GM12864 (cell line): ENCODE measurements at regions not wholly inside any gene's neighbourhood (a gene's known extent, or its start where the extent isn't known, plus 50 kb on each side); places are given as distances from the start of the nearest gene placed in this dataset.

Experiments used
- DNase-seq: peaks from one replicate; pipeline ENCODE4 v3.0.0-alpha.2; 2011; ENCODE audit warnings: low read depth
- H3K4me3 ChIP-seq: 2 replicates; pipeline ENCODE4 v1.5.1; 2011; ENCODE audit warnings: mild to moderate bottlenecking, low read depth, low read length, control low read depth
- TF ChIP-seq, protein P1 (sequence below): IDR thresholded peaks from 2 replicates; pipeline ENCODE4 v1.5.1; 2011; ENCODE audit warnings: low read depth, mild to moderate bottlenecking, moderate library complexity, low read length, control low read depth, inconsistent platforms; ENCODE audit errors: missing control alignments

DNA sequence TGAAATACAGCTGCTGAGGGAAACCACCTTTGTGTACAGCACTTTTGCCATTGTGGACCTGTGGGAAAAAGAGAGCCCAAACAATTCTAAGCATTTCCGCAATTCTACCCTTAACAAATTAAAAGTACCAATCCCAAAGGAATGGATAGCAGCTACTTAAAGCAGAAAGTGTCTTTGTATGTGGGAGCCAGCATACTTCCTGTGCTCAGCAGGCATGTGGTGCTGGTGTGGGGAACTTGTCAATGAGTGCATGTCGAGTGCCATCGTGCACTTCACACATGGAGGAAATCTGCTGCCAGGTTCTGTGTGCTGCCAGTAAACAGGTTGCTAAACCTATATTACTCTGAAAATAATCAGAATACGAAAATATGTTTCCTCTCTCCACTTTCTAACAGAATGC is 399.0 kb downstream of the LRRC70 start:
- TF ChIP-seq, protein P1, sequence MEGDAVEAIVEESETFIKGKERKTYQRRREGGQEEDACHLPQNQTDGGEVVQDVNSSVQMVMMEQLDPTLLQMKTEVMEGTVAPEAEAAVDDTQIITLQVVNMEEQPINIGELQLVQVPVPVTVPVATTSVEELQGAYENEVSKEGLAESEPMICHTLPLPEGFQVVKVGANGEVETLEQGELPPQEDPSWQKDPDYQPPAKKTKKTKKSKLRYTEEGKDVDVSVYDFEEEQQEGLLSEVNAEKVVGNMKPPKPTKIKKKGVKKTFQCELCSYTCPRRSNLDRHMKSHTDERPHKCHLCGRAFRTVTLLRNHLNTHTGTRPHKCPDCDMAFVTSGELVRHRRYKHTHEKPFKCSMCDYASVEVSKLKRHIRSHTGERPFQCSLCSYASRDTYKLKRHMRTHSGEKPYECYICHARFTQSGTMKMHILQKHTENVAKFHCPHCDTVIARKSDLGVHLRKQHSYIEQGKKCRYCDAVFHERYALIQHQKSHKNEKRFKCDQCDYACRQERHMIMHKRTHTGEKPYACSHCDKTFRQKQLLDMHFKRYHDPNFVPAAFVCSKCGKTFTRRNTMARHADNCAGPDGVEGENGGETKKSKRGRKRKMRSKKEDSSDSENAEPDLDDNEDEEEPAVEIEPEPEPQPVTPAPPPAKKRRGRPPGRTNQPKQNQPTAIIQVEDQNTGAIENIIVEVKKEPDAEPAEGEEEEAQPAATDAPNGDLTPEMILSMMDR = no peak
- H3K4me3 ChIP-seq = no peak overlapping the region
- DNase-seq = no peak

DNA sequence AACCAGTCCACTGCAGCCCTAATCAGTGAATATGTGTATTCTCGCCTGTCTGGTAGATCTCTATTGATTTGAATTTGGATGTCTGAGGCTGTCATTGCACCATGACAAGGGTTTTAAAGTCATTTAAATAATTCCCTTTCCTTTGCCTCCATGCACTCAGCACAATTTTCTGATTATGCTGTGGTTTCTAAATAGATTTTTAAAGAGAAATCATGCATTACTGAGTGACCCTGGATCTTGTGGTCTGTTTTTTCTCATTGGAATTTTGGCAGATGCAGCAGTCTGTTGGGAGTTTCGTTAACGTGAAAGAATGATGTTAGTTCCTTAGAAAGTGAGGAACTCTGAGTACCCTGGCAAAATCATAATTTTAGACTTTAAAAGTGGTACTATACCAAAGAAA is 396.0 kb downstream of the LRRC70 start:
- DNase-seq = no peak
- TF ChIP-seq, protein P1 = no peak
- H3K4me3 ChIP-seq = no peak overlapping the region

DNA sequence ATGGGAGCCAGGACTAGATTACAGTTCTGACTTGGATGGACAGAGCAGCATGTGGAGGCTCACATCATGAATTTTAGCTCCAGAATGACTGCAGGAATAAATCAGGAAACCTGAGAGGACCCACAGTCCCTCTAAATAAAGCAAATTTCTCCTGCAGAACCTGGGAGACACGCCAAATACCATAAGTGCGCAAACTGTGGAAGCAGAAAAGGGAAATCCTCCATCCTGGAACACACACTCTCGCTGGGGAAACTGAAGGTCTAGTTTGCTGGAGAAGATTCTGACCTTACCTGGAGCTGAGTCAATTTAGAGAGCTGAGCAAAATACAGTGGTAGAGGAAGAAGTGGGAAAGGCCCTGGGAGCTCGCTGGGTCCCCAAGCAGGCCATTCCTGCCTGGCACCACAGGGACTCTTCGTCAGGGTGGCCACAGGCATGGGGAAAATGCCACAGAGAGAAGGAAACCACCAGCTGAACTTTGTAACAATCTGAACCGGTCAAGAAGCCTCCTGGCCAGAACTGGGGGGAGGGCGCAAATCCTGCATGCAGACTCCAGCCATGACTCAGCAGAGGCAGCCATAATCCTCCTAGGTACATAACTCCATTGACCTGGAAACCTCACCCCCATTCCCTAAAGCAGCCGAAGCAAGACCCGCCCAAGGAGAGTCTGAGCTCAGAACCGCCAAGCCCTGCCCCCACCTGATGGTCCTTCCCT is 390.9 kb downstream of the LRRC70 start:
- no peak for DNase-seq
- no peak overlapping the region for H3K4me3 ChIP-seq
- TF ChIP-seq, protein P1 = no peak

DNA sequence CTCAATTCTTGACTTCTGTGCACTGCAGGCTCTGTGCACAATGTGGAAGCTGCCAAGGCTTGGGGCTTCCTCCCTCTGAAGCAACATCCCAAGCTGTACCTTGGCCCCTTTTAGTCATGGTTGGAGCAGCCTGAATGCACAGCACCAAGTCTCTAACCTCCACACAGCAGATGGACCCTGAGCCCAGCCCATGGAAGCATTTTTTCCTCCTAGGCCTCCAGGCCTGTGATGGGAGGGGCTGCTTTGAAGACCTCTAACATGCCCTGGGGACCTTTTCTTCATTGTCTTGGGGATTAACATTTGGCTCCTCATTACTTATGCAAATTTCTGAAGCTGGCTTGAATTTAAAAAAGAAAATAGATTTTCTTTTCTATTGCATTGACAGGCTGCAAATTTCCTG is 385.8 kb downstream of the LRRC70 start:
- TF ChIP-seq, protein P1 = no peak
- DNase-seq = no peak
- no peak overlapping the region for H3K4me3 ChIP-seq

DNA sequence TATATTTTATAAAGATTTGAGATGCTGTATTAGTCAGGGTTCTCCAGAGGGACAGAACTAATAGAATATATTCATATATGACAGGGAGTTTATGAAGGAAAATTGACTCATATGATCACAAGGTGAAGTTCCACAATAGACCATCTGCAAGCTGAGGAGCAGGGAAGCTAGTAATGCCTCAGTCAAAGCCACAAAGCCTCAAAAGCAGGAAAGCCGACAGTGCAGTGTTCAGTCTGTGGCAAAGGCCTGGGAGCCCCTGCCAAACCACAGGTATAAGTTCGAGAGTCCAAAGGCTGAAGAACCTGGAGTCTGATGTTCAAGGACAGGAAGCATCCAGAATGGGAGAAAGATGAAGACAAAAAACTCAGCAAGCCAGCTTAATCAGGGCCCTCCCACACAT is 382.2 kb downstream of the LRRC70 start:
- TF ChIP-seq, protein P1 = no peak
- no peak for DNase-seq
- no peak overlapping the region for H3K4me3 ChIP-seq

DNA sequence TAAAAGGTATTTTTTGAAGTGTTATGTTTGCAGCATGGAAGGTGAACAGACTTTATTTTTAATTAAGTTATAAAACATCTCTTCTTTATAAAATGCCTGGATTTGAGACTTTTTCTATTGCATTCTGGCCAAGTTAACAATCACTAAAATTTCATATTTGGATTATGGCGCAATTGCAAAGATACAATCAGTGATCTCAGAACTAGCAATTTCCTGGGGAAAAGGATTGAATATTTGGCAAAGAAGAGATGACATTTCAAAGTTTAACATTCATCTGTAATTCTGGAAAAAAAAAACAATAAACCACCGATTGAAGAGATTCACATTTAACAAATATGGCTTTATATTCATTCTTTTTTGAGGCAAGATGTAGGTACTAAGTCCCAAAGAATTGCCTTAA is 378.0 kb downstream of the LRRC70 start:
- no peak overlapping the region for H3K4me3 ChIP-seq
- TF ChIP-seq, protein P1 = no peak

DNA sequence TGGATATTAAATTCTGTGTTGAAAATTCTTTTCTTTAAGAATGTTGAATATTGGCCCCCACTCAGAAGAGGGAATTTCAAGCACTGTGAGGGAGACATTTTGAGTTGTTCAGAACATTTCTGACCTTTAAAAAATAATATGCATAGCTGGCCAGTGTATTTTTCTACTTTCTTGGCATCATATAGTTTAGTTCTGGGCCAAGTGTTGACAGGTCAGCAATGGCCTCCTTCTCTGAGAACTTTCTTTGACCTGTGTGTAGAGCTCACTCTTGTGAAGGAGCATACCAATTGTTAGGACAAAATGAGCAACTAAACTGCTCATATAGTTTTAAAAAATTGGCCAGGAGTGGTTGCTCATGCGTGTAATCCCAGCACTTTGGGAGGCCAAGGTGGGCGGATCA is 376.0 kb downstream of the LRRC70 start:
- DNase-seq = no peak
- TF ChIP-seq, protein P1 = no peak
- no peak overlapping the region for H3K4me3 ChIP-seq

More for the DNA sequence above, 378.0 kb downstream of the LRRC70 start:
- no peak for DNase-seq
